Fibroblast of villous mesenchyme (primary cell): ENCODE measurements at regions not wholly inside any gene's neighbourhood (a gene's known extent, or its start where the extent isn't known, plus 50 kb on each side); places are given as distances from the start of the nearest gene placed in this dataset.
A peak's percentile ranks its signal among the peaks of the same experiment; 100 is the strongest.
"Not testable (repeated sequence)": the region's sequence is repeated elsewhere in the genome, so short reads cannot be mapped to it uniquely, and the experiment has no call there.

Experiments
- DNase-seq: peaks from one replicate; pipeline ENCODE4 v3.0.0-alpha.2; 2010; ENCODE audit warnings: low read depth
- H3K4me3 ChIP-seq: 2 replicates; pipeline ENCODE4 v1.5.1; 2011; ENCODE audit warnings: low read depth, mild to moderate bottlenecking, low read length
- CTCF ChIP-seq: IDR thresholded peaks from 2 replicates; pipeline ENCODE4 v1.5.1; 2012; ENCODE audit warnings: low read depth, mild to moderate bottlenecking, low read length; ENCODE audit not compliant: insufficient read depth

- H3K4me3 ChIP-seq = no peak overlapping the region
- no peak for DNase-seq
- TF ChIP-seq CTCF = no peak
These were observed 743.4 kb upstream of the AMELY start for GRCh38 chrY:7654985-7655384.

GRCh38 chrY:7649866-7650265 lies 738.3 kb upstream of the AMELY start:
- not testable (repeated sequence) for H3K4me3 ChIP-seq
- peak; percentile 19 for DNase-seq
